K562 (cell line): ENCODE measurements at regions not wholly inside any gene's neighbourhood (a gene's known extent, or its start where the extent isn't known, plus 50 kb on each side); places are given as distances from the start of the nearest gene placed in this dataset.

Source experiments
- ARID3B ChIP-seq: fragments of 250-450 bp; sonication (Bioruptor Pico); IDR thresholded peaks from 2 replicates; pipeline ENCODE4 v1.4.0; 2020; ENCODE audit warnings: borderline replicate concordance
- CBX3 ChIP-seq, 2 experiments: IDR thresholded peaks; 1 replicate in 1 of 2; 2 replicates in 1 of 2; pipeline ENCODE4 v1.6.1; 2012; ENCODE audit warnings: inconsistent platforms in 2 of 2, low read length in 2 of 2, borderline replicate concordance in 1 of 2, control low read depth in 1 of 2
- CGGBP1 ChIP-seq: fragments of 250-450 bp; sonication (Bioruptor Pico); IDR thresholded peaks from 2 replicates; pipeline ENCODE4 v1.9.0; 2021; ENCODE audit warnings: mild to moderate bottlenecking
- FOXK2 ChIP-seq, 2 experiments: fragments of 450-650 bp; IDR thresholded peaks in 1 of 2; conservative IDR thresholded peaks in 1 of 2; 2 replicates each; pipeline ENCODE4 v1.6.1; 2016; ENCODE audit warnings: low read depth in 2 of 2, mild to moderate bottlenecking in 1 of 2
- KLF10 ChIP-seq: fragments of 250-450 bp; sonication (Bioruptor Pico); IDR thresholded peaks from 2 replicates; pipeline ENCODE4 v1.6.1; 2021; ENCODE audit warnings: matching md5 sums
- NFE2 ChIP-seq: IDR thresholded peaks from 2 replicates; pipeline ENCODE4 v1.6.1; 2014; ENCODE audit warnings: antibody characterized with exemption, low read depth
- PHB ChIP-seq: fragments of 250-450 bp; sonication (Bioruptor Pico); IDR thresholded peaks from 2 replicates; pipeline ENCODE4 v1.5.0; 2021
- TEAD2 ChIP-seq: fragments of 450-650 bp; IDR thresholded peaks from 2 replicates; pipeline ENCODE4 v1.6.1; 2016; ENCODE audit warnings: missing genetic modification characterization, control low read depth, missing compliant biosample characterization
- TRIM24 ChIP-seq, 2 experiments: fragments of 450-650 bp; IDR thresholded peaks; 2 replicates each; pipeline ENCODE4 v1.6.1; 2016
- TRIM28 ChIP-seq: fragments of 450-650 bp; IDR thresholded peaks from 2 replicates; pipeline ENCODE4 v1.6.1; 2017
- XRCC4 ChIP-seq: IDR thresholded peaks from one replicate; pipeline ENCODE4 v1.6.1; 2011; ENCODE audit not compliant: insufficient read depth, insufficient read length; ENCODE audit errors: extremely low read depth
- ZFP30 ChIP-seq: fragments of 250-450 bp; sonication (Bioruptor Pico); IDR thresholded peaks from 2 replicates; pipeline ENCODE4 v1.8.0; 2022; ENCODE audit warnings: moderate library complexity, mild to moderate bottlenecking, inconsistent platforms, borderline replicate concordance

GRCh38 chr4:122524176-122524575, 67.7 kb upstream of the IL2 start (continued):
- TF ChIP-seq CGGBP1 (CRISPR knock-in tag) (no peak), CBX3 (IDR thresholded peaks at IDR 0.05; ENCODE audit: borderline replicate concordance in 1 of 2, low read length in 2 of 2) (peak in 1 of 2 experiments; percentile 65; a peak in 1 of 3 replicates), ARID3B (CRISPR knock-in tag) (no peak), TRIM24 (IDR thresholded peaks at IDR 0.05) (peak in 1 of 2 experiments; percentile 19; a peak in 1 of 4 replicates), ZFP30 (CRISPR knock-in tag) (peak; percentile 54; the same call in 1 of the 2 replicates), TRIM28 (peak; percentile 36; the same call in 1 of the 2 replicates), FOXK2 (conservative IDR thresholded peaks at IDR 0.05 in 1 of 2, IDR thresholded peaks at IDR 0.05 in 1 of 2; ENCODE audit: low read depth in 2 of 2) (no peak), NFE2 (no peak), PHB (CRISPR knock-in tag) (no peak), KLF10 (CRISPR knock-in tag) (no peak), TEAD2 (tag) (no peak), XRCC4 (no peak)
- TF ChIP-seq, all 486 proteins: peak for 4
